NCI-H2081 treated with DMSO at 0.1 percent for 48 hours (cell line): ENCODE measurements at regions not wholly inside any gene's neighbourhood (a gene's known extent, or its start where the extent isn't known, plus 50 kb on each side); places are given as distances from the start of the nearest gene placed in this dataset.
A peak's percentile ranks its signal among the peaks of the same experiment; 100 is the strongest.

Source experiments
- DNase-seq: peaks from one replicate; lab custom pipeline; 2025; lab: John Stamatoyannopoulos, UW

DNA sequence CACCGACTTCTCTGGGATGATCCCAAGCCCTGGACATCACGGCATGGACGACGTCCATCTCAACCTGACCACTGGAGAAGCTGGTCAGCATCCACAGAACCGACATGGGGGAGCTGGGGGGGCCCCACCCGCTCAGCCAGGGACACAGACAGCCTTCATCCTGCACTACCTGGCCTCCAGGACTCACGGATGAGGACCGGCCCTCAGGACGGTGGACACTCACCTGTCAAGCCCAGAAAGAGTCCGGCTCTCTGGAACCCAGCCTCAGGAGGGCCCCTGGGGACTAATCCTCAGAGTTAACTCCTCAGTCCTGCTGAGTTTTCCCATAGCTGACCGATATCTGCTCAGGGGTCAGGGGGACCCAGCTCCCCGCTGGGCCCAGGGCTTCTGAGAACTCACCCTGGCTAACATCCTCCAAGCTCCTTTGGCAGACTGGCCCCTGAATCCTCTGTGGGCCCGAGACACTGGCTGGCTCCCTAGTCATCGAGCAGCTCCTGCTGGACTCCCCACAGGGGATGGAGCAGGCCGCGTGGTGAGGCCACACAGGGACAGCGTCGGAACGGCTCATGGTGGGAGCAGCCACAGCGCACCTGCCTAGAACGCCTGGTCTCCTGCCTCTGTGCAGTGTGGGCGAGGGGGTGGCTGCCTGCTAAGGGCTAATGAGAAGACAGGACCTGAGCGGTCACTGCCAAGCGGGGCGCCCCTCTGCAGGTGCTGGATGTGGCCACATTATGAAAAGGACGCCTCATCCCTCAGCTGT lies 649.2 kb downstream of the BRD1 start:
- DNase-seq: no peak

DNA sequence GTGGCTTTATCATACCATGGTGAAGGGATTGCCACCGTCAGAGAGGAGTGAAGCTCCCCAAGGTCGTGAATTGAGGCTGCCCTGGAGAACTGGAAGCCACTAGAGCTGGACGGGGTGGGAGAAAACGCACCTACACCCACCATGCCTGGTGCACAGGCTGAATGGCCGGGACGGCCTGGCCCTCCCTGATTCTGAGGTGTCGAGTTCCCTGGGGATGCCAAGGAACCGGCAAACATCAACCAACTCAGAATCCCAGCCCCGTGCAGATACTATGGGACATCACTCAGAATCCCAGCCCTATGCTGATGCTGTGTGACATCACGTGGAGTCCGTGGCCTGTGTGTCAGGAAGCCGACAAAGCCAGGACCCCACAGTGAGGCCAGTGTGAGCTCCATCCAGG lies 650.0 kb downstream of the BRD1 start:
- DNase-seq: no peak

DNA sequence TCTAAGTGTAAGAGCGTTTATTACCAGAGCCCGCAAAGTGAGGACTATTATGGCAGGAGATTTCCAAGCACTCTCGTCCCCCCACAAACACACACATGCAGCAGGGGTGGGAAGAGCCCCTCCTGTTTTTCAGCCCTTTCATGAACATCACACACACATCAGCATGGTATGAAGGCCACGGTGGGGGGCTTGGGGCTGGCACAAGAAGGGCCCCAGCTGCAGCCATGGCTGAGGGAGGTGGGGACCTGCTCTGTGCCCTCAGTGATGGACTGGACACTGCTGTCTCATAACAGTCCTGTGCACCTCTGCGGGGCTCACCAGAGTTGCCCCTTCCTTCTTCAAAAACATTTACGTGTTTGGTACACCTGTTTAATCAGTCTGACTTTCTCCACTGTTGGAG lies 650.7 kb downstream of the BRD1 start:
- DNase-seq: no peak

DNA sequence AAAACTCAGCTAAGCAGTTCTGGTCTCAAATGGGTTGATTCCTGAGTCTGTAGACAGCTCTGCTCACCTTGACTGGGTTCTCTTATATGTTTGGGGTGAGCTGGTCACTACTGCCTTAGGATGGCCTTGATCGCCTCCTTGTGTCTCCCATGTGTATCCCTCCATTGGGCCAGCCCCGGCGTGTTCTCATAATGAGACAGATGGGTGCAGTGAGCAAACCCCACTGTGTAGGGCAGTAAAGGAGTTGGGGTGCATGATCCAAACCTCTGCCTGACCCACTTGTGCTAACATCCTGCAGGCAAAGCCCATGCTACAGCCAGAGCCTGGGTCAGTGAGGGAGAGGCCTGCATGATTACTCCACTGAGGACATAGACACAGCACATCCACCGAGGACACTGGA lies 657.6 kb downstream of the BRD1 start:
- DNase-seq: no peak

DNA sequence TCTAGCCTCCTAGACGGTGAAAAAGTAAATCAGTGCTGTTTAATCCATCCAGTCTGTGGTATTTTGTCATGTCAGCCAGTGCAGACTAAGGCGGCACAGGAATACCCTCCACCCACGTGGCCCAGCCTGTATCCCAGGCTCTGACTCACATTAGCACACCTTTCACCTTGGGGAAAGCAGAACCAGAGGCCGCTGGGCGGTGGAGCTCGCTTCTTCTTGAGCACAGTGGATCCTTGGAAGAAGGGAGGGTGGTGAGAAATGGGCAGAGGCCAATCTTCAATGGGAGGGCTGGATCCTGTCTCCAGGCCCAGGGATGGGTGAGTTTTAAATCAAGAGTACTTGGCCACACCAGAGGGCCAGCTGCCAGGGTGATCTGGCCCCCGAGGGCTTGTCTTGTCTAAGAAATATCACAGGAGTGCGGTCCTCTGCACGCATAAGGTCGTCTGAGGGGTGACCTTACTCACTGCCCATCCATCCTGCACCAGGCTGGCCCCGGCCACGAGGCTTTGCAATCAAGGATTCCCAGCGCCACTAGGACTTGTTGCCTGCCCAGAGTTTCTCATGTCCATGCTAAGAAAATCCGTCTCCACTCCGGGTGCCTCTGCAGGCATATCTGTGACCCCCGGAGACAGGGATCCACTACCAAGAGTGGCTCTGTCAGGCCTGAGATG lies 658.5 kb downstream of the BRD1 start:
- no peak for DNase-seq

DNA sequence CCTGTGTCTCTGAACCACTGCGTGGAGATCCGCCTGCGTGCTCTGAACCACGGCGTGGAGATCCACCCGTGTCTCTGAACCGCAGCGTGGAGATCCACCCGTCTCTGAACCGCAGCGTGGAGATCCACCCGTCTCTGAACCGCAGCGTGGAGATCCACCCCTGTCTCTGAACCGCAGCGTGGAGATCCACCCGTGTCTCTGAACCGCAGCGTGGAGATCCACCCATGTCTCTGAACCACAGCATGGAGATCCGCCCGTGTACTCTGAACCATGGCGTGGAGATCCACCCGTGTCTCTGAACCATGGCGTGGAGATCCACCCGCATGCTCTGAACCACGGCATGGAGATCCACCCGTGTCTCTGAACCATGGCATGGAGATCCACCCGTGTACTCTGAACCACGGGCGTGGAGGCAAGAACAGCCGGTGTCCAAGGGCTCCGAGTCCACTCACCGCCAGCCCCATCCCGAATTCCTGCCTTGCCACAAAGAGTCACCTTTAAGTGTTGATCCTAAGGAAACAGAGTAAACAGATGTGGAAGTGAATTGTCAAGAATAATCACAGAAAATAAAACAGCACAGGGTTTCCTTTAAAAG lies 659.4 kb downstream of the BRD1 start:
- no peak for DNase-seq

DNA sequence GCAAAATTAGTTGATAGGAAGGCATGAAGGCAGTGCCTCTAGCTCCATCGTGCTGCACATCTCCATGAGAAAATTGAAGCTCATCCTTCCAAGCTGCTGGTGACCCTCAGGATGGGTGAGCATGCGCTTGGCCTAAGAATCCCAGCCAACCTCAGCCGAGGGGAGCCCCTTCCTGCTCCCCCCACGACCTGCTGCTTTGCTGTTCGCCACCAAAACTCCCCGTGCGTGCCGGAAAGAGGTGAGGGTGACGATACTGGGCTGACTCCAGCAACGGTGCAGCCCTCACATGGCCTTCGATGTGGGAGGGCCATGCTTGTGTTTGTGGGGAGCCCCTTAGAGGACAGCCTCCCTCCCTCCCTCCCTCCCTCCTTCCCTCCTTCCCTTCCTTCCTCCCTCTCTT lies 660.9 kb downstream of the BRD1 start:
- no peak for DNase-seq

DNA sequence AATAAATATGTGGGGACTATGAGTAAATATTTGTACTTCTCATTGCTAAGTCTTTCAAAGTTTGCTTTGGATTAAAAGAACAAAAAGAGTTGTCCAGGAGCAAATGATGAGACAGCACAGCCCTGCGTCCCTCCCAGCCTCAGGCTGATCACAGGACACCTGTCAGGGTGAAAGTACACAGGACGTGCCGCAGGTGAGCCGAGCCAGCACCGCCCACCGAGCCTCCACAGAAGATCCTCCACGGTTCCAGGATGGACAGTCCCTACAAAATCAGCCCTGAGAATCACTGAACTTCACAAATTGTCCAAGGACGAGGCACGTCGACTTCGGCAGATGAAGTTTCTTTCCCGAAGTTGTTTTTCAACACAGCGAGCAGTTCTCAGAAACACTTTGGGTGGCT lies 661.5 kb downstream of the BRD1 start:
- DNase-seq: no peak

DNA sequence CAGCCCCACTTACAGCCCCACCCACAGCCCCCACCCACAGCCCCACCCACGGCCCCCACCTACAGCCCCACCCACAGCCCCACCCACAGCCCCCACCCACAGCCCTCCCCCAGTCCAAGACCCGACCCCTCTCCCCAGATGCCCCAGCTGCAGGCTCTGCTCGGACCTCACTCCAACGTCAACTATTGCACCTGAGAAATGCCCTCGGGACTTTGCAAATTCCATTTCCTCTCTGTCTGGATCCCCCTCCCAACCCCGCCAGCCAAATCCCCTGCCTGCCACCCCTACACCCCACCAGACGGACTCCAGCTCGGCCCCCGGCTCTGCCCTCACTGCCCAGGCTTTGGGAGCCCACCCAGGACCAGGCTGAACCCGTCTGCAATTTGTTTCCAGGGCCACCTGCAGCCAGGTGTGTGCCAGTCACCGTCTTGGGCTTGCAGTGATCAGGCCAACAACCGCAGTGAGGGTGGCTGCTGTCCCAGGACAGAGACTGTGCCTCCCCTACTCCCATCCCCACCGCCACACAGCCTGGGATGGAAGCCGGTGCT lies 662.8 kb downstream of the BRD1 start:
- no peak for DNase-seq

DNA sequence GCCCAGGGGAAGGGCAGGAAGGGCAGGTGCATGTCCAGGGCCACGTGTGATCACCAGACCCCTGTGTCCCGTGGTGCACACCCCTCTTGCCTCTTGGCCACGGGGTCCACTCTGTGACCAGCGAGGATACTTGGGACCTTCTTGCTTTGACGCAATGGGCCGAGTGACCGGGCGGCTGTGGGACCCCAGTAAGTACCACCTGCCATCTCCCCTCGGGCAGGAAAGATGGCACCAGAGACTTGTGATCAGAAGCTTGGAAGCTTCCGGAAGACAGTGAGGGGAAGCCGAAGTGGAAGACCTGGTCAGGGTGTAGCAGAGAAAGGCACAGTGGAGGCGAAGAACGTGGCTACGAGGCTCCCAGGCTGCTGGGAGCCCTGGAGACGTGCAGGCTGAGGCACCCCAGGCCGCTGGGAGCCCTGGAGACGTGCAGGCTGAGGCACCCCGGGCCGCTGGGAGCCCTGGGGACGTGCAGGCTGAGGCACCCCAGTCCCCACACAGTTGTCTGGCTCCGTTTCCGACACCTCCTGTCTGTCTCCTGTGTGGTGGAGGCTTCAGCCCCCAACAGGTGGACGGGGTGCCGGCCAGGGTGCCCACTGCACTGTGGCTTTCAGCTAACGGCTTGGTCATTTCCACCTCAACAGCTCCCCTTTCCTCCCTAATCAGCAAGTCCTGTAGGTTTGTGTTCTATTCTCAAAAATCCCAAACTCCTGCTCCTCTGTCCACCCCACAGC lies 663.5 kb downstream of the BRD1 start:
- no peak for DNase-seq

DNA sequence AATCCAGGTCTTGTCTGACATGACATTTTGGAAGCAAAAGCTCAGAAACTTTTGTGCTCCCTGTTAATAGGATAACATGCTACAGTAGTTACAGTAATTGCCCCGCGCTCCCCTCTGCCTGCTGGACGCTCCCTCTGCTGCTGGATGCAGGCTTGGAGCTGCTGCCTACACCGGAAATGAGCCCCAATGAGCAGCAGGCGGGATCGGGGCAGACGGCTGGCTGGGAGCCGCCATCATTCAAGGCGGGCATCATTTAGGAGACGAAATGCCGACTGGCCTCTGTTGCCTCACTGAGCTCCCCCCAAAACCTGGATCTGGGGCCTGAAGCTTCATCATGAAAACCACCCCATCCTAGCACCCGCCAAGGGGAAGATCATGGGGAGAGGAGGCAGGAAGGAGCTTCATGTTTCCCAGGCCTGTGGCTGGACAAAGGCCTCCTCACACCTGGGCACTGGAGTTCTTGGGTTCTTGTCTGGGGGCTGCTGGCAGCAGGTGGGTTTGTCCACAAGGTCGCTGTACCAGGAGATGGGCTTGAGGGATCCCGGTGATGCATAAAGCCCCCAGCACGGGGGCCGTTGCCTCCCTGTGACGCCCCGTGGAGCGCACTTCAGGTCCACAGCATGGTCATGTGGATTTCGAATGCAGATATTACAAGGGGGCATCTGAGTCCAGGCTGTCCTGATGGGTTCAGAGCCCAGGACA lies 664.3 kb downstream of the BRD1 start:
- no peak for DNase-seq

DNA sequence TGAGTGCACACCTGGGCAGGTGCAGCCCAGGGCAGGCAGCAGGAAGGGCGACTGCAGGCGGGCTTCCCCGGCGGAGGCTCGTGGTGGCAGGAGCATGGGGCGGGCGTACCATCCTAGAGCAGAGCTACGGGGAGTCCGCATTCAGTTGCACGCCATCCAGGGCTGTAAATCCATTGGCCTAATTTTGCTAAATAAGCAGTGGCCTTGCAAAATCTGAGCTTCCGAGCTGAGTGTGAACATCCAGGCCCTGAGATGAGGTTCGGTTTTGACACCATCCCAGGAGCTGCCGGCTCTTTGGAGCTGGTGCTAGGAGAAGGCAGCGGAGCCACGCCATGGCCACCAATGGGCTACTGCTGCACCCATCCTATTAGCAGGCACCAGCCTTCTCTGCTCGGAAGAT lies 664.8 kb downstream of the BRD1 start:
- no peak for DNase-seq

DNA sequence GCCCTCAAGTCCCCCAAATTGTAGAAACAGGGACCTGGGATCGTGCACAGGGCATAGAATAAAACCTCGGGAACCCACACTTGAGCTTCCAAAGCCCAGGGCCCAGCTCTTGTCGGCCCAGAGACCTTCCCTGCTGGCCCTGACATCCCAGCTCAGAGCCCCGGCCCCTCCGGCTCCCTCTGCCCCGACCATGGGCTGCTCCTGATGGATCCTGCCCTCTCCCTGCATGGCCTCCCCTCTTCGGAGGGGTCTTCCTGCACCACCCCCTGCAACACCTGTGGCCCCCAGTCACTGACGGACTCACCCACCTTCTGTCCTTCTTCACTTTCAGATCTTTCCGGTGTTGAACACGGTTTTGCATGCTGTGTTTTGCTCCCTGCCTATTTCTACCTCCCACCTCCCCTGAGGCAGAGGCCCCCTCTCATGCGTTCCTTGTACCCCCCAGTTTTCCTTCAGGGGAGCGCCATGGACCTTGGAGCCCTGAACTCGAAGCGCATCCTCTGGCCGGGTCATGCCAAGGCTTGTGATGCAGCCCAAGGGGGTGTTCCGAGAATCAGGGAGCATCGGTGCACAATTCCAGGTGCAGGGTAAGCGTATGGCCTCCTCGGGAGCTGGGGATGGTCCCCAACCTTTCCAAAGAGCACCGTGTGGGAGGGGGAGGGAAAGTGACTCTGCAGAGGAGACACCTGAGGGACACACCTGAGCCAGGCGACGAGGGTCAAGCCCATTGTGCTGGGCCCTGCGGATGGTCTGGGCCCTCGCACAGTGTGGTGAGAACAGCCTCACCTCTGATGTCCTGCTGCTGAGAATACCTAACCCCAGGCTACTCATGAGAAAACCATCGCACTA lies 666.4 kb downstream of the BRD1 start:
- DNase-seq: no peak

DNA sequence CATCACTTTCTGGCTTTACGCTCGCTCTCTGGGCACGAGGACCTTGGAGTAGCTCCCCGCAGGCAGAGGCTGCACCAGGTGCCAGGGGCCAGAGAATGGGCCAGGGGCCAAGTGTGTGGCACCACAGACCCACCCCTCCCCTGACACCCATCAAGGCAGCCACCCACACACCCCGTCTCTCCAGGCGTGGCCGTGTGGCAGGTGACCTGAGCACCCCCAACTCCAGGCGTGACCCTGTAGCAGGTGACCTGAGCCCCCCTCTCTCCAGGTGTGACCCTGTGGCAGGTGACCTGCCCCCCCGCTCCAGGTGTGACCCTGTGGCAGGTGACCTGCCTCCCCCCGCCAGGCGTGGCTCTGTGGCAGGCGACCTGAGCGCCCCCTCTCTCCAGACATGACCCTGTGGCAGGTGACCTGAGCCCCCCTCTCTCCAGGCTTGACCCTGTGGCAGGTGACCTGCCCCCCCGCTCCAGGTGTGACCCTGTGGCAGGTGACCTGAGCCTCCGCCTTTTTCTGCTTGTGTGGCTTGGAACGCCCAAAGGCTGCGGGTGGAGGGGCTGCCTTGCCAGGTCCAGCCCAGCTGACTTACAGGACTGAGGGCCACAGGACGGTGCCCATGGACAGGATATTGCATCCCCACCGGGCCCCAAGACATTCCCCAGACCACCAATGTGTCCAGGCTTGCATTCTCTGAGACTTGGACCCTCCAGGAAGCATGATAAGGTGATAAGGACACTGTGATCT lies 667.2 kb downstream of the BRD1 start:
- no peak for DNase-seq

DNA sequence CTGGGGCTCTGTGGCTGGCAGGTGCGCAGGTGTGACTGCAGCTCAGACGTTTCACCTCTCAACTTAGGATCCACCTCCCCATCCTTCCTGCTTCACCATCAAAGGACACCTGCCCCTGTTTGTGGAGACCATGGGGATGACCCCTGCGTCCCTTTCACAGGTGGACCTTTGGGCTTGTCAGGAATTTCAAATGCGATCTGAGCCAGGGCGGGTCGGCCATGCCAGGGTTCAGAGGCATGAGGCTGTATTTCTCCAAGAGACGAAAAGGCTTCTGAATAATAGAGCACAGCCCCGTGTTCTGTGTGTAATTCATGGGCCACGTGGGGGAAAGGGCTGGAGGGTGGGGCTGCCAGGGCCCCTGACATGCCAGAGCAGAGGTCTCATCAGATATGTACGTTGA lies 668.0 kb downstream of the BRD1 start:
- no peak for DNase-seq

DNA sequence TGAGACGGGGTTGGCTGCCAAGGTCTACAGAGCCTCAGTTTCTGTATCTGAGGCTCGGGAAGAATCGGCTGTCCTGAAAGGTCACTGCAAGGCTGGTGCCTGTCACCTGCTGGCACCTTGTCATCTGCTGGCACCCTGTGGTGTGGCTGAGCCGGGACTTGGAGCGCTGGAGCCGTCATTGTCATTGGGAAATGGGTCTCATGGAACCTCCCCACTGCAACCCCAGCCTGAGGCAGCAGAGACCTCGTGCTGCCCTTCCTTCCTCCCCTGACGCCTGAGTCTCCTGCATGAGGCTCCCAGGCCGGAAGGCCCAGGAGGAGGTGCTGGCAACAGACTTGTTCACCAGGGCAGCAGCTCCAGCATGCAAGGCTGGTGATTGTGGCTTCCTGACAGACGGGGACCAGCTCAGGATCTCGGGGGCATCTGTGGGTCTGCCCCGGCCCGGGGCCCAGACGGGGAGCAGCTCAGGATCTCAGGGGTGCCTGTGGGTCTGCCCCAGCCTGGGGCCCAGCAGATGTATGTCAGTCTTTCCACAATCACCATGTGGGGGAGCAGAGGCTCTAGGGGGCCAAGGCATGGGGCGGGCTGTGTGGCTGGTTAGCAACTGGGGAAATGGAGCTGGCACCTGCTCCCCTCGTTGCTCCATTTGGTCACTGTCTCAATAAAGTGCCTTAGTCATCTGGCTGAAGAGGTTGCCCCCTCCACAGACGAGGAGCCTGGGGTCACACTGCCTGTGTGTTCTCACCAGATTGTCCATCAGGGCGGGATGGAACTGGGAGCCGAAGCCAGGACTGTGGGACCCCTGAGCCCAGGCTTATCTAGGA lies 668.7 kb downstream of the BRD1 start:
- no peak for DNase-seq

DNA sequence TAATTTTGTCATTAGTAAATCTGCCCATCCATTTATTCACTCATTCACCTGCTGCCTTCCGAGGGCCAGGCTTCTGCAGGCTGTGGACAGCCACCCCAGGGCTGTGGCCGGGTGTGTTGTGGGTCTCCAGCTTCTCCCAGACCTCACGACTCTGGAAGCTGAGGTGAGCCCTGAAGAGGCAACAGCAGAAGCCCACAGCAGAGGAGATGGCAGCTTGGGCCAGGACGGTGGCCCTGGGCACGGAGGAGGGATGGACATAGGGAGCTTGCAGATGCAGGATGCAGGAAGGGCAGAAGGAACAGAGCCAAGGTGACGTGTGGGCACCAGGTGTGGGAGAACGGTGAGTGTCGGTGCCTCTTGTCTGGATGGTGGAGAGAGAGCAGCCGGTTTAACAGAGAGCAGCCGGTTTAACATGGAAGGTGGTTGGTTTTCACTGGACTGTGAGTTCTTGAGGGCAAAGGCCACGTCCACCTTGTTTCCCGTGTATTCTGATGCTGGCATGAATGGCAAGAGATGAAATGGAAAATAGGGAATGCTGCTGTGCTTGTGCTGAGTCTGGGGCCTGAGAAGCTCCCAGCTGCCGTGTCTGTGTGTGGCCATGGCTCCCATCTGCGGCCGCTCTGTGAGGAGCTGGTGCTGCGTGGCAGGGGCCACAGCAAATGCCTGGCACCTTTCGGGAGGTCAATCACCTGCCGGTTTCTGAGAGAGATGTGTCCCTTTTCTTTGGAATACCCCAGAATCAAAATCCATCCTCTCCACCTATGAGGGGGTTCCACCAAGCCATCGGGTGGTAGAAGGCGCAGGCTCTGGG lies 669.9 kb downstream of the BRD1 start:
- DNase-seq: no peak

DNA sequence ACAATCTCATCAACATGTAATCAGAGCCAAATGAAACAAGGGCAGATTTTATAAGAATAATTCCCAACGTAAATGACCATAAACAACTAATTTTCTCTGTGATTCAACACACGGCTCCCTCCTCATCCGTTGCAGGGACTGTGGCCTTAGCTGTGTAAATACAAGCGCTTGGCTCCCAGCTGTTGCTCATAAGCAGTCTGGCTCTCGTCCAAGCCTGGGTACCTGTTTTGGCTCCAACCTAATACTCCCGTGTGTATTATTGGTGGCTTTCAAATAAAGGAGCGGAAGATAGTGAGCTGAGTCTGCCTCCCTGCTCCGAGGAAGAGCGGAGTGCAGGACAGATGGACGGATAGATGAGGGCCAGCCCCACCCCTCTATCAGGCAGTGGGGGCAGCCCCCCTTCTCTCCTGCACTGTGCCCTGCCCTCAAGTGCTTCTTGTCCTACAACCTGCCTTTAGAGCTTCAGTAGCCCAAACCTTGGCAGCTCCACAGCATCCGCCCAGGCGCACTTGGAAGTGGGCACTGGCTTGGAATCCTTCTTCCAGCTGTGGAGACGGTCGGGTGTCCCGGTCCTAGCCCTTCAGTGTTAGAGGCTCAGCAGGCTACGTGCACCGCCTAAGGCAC lies 670.9 kb downstream of the BRD1 start:
- peak; percentile 72 for DNase-seq
